ENCODE measurements at regions not wholly inside any gene's neighbourhood (a gene's known extent, or its start where the extent isn't known, plus 50 kb on each side); places are given as distances from the start of the nearest gene placed in this dataset.
A peak's percentile ranks its signal among the peaks of the same experiment; 100 is the strongest.

DNA sequence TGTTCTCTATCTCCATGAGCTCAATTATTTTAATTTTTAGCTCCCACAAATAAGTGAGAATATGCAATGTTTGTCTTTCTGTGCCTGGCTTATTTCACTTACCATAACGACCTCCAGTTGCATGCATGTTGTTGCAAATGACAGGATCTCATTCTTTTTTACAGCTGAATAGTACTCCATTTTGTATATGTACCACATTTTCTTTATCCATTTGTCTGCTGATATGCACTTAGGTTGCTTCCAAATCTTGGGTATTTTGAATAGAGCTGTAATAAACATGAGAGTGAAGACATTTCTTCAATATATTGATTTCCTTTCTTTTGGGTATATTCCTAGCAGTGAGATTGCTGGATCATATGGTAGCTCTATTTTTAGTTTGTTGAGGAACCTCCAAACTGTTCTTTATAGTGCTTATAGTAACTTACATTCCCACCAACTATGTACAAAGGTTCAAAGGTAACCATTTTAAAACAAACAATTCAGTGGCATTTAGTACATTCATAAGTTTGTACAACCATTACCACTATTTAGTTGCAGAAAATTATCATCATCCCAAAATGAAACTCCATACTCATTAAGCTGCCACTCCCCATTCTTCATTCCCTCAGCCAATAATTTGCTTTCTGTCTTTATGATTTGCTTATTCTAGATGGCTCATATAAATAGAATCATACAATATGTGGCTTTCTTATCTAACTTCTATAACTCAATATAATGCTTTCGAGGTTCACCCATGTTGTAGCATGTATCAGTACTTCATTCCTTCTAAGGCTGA, 255.9 kb upstream of the NFIA start:
- TF ChIP-seq ZNF565 (CRISPR knock-in tag; conservative IDR thresholded peaks at IDR 0.05; ENCODE audit: low read depth) (no peak), ZNF8 (CRISPR knock-in tag; IDR thresholded peaks at IDR 0.05) (peak; percentile 94), TSHZ2 (CRISPR knock-in tag; IDR thresholded peaks at IDR 0.05) (no peak), TCF4 (CRISPR knock-in tag; IDR thresholded peaks at IDR 0.05; ENCODE audit: borderline replicate concordance) (no peak), ZFP30 (CRISPR knock-in tag; IDR thresholded peaks at IDR 0.05) (no peak), CSDC2 (CRISPR knock-in tag; IDR thresholded peaks at IDR 0.05) (no peak)
- TF ChIP-seq, protein P1, sequence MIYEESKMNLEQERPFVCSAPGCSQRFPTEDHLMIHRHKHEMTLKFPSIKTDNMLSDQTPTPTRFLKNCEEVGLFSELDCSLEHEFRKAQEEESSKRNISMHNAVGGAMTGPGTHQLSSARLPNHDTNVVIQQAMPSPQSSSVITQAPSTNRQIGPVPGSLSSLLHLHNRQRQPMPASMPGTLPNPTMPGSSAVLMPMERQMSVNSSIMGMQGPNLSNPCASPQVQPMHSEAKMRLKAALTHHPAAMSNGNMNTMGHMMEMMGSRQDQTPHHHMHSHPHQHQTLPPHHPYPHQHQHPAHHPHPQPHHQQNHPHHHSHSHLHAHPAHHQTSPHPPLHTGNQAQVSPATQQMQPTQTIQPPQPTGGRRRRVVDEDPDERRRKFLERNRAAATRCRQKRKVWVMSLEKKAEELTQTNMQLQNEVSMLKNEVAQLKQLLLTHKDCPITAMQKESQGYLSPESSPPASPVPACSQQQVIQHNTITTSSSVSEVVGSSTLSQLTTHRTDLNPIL (CRISPR knock-in tag; IDR thresholded peaks at IDR 0.05; ENCODE audit: low read depth), result no peak
